Activated CD8-positive, alpha-beta memory T cell treated with anti-CD3 and anti-CD28 coated beads, Interleukin-2, amount 50 U/mL, for 48 hours (primary cell): ENCODE measurements at regions not wholly inside any gene's neighbourhood (a gene's known extent, or its start where the extent isn't known, plus 50 kb on each side); places are given as distances from the start of the nearest gene placed in this dataset.

Experiments
- DNase-seq: peaks from one replicate; pipeline ENCODE4 v3.0.0-alpha.2; 2020

DNA sequence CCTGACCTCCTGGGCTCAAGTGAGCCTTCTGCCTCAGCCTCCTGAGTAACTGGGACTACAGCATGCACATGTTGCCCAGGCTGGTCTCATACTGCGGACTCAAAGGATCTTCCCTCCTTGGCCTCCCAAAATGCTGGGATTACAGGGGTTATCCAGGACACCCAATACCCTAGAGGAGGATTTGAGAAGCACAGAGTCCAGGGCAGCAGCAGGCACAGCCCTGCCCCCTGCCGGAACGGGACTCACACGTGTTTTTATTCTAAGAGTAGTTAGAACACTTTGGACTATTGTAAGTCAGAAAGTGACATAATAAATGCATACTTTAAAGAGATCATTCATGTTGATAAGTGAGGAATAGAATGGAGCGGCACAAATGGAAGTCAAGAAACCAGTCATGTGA, 80.2 kb downstream of the C6orf118 start:
- no peak for DNase-seq

DNA sequence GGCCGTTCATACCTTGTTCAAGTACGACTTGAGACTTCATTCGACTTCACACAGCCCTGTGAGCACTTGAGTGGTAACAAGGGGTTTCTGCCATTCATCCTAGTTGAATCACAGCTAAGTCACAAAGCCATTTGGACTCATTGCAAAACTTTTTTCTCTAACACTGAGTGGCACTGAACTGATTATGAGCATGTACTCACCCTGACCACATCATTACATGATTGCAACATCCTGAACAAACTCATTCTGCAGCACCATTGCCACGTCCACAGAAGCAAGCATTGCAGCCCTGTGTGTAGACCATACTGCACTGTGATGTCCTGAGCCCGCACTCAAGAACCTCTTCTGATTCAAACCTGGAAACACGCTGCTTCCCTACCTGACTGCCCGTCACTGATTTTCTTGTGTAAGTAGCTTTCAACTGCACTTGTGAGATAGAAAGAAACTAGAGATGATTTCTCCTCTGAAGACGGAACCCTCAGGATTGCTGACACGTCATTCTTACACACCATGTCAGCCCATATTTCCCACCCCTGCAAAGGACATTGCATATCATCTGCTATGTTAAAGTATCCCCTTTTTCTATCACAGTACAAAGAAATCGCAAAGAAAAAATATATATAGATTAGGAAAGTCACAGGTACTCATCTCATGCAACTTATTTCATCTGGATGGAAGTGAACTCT, 81.6 kb downstream of the C6orf118 start:
- no peak for DNase-seq

- DNase-seq = no peak
These were observed 85.7 kb downstream of the C6orf118 start for GRCh38 chr6:165223736-165224135.

GRCh38 chr6:165223101-165223500, 86.3 kb downstream of the C6orf118 start:
- no peak for DNase-seq

DNA sequence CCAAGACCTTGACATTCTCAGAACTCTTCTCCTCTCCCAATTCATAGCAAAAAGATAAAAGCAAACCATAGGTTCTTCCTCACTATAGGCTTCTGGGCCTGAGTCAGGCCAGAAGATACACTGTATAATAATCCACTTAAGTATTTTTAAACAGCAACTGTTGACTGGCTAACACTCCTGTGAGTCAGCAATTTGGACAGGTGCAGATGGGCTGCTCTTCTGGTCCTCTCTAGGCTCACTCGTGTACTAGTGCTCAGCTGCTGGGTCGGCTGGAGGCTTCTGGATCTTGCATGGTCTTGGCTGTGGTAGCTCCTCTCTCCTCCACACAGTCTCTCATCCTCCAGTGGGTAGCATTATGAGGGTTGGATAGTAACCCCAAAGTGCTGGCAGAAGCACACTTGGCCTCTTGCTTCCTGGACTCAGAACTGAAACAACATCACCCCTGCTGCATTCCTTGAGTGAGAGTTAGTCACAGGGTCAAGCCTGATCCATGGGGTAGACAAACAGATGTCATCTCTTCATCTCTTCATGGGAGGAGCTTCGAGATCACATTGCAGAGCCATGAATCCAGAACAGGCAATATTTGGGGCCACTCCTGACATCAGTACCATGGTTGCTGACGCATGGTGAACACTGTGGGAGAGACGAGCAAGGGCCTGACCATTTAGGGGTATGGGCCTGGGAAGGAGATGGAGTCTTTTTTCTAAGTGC, 86.9 kb downstream of the C6orf118 start:
- DNase-seq = no peak

- no peak for DNase-seq
These were observed 89.4 kb downstream of the C6orf118 start for GRCh38 chr6:165220045-165220444.

GRCh38 chr6:165219629-165220028, 89.8 kb downstream of the C6orf118 start:
- no peak for DNase-seq

- DNase-seq = no peak
These were observed 90.6 kb downstream of the C6orf118 start for GRCh38 chr6:165218829-165219228.

- no peak for DNase-seq
These were observed 102.6 kb downstream of the C6orf118 start for GRCh38 chr6:165206798-165207197.

DNA sequence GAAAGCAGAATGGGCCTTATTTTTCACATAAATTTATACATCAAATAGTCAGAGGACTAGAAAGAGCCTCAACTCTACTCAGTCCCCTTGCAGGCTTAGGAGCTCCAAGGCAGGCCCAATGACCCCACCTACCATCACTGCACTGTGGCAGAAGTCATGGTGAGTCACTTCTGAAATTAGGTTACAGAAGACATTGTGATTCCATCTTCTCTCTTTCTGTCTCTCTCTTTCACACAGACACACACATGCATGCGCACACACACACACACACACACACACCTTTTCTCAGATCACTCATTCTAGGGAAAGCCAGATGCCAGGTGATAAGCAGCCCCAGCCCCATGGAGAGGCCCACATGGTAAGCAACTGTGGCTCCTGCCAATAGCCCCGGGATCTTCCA, 103.8 kb downstream of the C6orf118 start:
- DNase-seq = no peak

- no peak for DNase-seq
These were observed 104.4 kb downstream of the C6orf118 start for GRCh38 chr6:165204807-165205545.

- DNase-seq = no peak
These were observed 109.2 kb downstream of the C6orf118 start for GRCh38 chr6:165200178-165200577.

- DNase-seq = no peak
These were observed 117.9 kb downstream of the C6orf118 start for GRCh38 chr6:165191461-165191860.

GRCh38 chr6:165186441-165187205, 122.8 kb downstream of the C6orf118 start:
- DNase-seq = no peak

DNA sequence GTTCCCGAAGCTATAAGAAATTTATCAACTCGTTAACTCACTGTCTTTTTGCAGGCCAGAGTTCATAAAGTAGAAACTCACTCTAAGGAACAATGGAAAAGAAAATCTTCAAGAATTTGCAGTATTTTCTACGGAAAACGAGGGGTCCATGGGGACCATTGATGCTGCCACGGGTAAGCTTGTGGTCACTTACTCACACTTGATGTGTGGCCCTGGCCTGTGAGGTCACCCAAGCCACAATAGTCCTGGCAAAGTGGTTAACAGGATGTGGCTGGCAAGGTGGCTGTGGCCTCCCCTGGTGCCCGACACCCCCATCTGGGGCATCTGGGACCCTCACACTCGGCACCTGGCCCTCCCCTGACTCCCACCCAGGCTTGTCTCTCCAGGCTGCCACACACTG, 123.4 kb downstream of the C6orf118 start:
- no peak for DNase-seq

DNA sequence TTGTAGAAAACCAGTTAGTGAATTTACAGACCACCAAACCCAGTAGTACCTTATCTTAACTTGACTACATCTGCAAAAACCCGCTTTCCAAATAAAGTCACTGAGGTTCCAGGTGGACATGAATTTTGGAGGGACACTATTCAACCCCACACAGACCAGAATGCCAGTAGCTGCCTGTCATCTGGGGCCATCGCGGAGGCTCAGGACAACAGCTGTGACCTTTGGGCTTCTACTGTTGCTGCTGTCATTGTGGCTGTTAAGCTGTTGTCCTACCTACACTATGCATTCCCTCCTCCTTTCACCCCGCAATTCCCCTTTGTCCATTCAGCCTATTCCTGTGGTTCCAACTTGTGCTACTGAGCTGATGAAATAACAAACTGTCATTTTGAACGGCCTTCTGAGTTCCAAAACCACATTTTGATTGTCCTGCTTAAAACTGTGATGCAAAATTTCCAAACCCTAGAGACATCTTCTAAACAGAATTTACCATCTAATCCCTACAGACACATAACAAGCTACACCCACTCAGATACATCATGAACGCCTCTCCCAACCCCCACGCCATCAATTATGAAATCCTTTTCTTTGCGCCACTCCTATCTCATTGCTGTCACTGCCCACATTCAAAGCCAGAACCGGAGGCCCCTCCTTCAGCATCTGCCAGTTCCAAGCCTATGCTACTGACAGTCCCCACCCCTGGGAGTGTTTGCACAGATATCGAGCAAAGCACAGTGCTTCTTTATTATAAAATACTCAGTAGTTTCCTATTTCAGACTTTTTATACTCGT, 125.0 kb downstream of the C6orf118 start:
- no peak for DNase-seq

- DNase-seq = no peak
These were observed 125.8 kb downstream of the C6orf118 start for GRCh38 chr6:165183496-165184140.

DNA sequence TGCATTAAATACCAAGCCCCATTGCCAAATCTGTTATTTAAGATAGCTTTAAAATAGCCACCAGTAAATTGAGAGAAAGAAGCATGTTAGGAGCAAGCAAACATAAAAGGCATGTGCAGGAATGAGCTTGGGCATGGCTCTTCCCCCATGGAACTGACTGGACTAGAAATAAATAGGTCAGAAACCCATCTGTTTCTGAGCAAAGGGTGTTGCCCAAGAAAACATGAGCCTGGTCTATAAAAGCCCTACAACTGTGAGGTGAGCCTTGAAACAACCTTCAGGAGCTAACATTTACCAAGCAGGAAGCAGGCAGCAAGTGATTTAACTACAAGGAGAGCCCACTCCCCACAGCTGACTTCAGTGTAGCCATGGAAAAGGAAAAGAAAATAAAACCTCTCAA, 126.3 kb downstream of the C6orf118 start:
- DNase-seq = no peak

- no peak for DNase-seq
These were observed 127.4 kb downstream of the C6orf118 start for GRCh38 chr6:165181951-165182414.

DNA sequence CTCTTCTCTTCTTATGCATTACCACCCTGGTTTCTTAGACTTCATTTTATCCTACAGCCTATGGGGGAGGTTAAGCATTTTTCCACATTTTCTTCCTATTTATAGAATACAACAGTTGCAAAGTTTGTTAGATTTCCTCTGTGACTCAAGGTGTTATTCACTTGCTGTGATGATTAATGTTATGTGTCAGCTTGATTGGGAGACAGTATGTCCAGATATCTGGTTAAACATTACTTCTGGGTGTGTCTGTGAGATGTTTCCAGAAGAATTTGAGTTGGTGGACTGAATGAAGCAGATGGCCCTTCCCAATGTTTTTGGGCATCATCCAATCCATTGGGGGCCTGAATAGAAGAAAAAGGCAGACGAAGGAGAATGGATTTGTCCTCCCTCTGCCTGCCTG, 131.3 kb downstream of the C6orf118 start:
- DNase-seq = no peak

DNA sequence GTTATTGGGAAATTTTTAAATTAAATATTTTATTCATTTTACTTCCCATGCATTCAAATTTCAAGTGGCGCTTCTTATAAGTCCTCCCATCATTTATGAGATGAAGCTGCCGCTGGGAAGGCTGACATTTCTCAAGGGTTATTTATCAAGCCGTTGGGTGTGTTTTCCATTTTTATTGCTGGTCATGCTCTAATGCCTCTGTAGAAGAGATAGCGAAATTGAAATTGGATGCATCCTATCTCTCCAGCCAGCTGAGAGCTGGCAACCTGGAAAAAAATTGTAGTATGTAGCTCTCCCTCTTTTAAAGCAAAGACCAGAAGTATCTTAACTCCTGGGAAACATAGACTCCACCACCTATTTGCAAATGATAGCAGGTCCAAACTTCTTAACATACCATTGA, 135.9 kb downstream of the C6orf118 start:
- no peak for DNase-seq

- no peak for DNase-seq
These were observed 141.5 kb downstream of the C6orf118 start for GRCh38 chr6:165167861-165168260.
